ENCODE measurements at regions not wholly inside any gene's neighbourhood (a gene's known extent, or its start where the extent isn't known, plus 50 kb on each side); places are given as distances from the start of the nearest gene placed in this dataset.

DNA sequence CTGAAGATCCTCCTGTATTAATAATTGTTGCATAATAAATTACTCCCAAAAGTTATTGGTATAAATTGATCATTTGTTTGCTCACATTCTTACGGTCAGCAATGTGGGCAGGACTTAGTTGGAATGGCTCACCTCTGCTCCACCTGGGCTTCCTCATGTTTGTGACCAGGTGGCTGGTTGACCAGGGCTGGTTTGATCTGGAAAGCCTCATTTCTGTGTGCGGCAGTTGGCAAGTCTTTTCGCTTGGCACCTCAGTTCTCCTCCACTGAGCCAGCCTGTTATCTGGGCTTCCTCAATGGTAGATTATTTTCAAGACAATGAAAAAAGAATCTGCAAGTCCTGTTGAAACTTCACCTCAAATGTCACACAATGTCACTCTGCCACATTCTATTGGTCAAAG, 301.1 kb downstream of the TBL1XR1 start:
- no peak overlapping the region for H3K27ac ChIP-seq (ENCODE audit: low read depth, low read length)
- no peaks in the 10 kb centered on the region for H3K27me3 ChIP-seq (ENCODE audit: control insufficient read depth in 1 of 2, insufficient read depth in 2 of 2, low read length in 2 of 2)
- H3K36me3 ChIP-seq (ENCODE audit: control insufficient read depth in 1 of 2, insufficient read depth in 2 of 2, low read length in 2 of 2), result no peaks in the 10 kb centered on the region
- no peaks in the 10 kb centered on the region for H3K9me3 ChIP-seq (ENCODE audit: control insufficient read depth in 1 of 2, low read length in 2 of 2)
- H3K4me3 ChIP-seq (ENCODE audit: low read depth in 1 of 2, low read length in 2 of 2), result no peak overlapping the region
- H3K9ac ChIP-seq (ENCODE audit: low read depth in 1 of 2, low read length in 2 of 2), result no peak overlapping the region
- H3K4me1 ChIP-seq (ENCODE audit: control insufficient read depth in 1 of 2, insufficient read depth in 2 of 2, low read length in 2 of 2), result no peaks in the 10 kb centered on the region

DNA sequence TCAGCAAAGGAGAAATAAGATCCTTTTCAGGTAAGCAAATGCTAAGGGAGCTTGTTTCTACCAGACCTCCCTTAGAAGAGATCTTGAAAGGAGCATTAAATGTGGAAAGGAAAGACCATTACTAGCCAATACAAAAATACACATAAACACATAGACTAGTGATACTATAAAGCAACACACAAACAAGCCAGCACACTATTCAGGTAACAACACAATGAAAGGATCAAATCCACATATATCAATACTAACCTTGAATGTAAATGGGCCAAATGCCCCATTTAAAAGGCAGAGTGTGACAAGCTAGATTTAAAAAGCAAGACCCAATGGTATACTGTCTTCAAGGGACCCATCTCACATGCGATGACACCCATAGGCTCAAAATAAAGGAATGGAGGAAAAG, 317.6 kb downstream of the TBL1XR1 start:
- H3K36me3 ChIP-seq (ENCODE audit: control insufficient read depth in 1 of 2, insufficient read depth in 2 of 2, low read length in 2 of 2), result no peaks in the 10 kb centered on the region
- no peak overlapping the region for H3K27ac ChIP-seq (ENCODE audit: low read depth, low read length)
- H3K9ac ChIP-seq (ENCODE audit: low read depth in 1 of 2, low read length in 2 of 2), result no peak overlapping the region
- no peaks in the 10 kb centered on the region for H3K27me3 ChIP-seq (ENCODE audit: control insufficient read depth in 1 of 2, insufficient read depth in 2 of 2, low read length in 2 of 2)
- no peaks in the 10 kb centered on the region for H3K9me3 ChIP-seq (ENCODE audit: control insufficient read depth in 1 of 2, low read length in 2 of 2)
- H3K4me1 ChIP-seq (ENCODE audit: control insufficient read depth in 1 of 2, insufficient read depth in 2 of 2, low read length in 2 of 2), result no peaks in the 10 kb centered on the region
- no peak overlapping the region for H3K4me3 ChIP-seq (ENCODE audit: low read depth in 1 of 2, low read length in 2 of 2)

DNA sequence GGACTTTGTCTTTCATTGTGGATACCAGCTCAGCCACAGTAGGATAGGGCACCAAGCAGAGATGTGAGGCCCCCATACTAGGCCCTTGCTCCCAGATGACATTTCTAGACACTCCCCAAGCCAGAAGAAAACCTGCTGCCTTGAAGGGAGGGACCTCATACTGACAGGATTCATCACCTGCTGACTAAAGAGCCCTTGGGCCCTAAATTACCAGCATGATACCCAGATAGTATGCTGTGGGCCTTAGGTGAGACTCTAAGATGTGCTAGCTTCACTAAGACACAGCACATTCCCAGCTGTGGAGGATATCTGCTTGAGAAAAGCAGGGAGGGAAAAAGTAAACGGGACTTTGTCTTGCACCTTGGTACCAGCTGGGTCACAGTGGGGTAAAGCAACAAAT, 324.0 kb downstream of the TBL1XR1 start:
- Histone ChIP-seq H3K9me3 (ENCODE audit: control insufficient read depth in 1 of 2, low read length in 2 of 2) (peaks cover 0 to 2% of the 10 kb centered on the region in 2 donors), H3K4me1 (ENCODE audit: control insufficient read depth in 1 of 2, insufficient read depth in 2 of 2, low read length in 2 of 2) (peaks cover 0 to 4% of the 10 kb centered on the region in 2 donors), H3K27ac (ENCODE audit: low read depth, low read length) (no peak overlapping the region), H3K9ac (ENCODE audit: low read depth in 1 of 2, low read length in 2 of 2) (no peak overlapping the region), H3K27me3 (ENCODE audit: control insufficient read depth in 1 of 2, insufficient read depth in 2 of 2, low read length in 2 of 2) (no peaks in the 10 kb centered on the region), H3K4me3 (ENCODE audit: low read depth in 1 of 2, low read length in 2 of 2) (no peak overlapping the region), H3K36me3 (ENCODE audit: control insufficient read depth in 1 of 2, insufficient read depth in 2 of 2, low read length in 2 of 2) (no peaks in the 10 kb centered on the region)

DNA sequence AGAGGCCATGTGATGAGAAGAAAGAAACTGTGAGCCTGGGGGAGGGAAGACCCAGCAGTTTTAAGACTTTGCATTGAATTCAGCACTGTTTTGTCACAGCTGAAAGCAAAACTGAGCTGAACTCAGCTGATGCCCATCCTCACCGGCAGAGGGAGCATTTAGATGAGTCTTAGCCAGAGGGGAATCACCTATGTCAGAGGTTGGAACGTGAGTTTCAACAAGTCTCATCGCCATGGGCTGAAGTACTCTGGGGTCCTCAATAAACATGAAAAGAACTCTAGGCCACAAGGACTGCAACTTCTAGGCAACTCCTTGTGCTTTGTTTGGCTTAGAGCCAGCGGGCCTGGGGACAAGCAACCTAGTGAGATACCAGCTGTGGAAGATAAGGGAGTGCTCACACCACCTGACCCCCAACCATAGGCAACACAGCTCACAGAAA, 324.5 kb downstream of the TBL1XR1 start:
- Histone ChIP-seq H3K9ac (ENCODE audit: low read depth in 1 of 2, low read length in 2 of 2) (no peak overlapping the region), H3K9me3 (ENCODE audit: control insufficient read depth in 1 of 2, low read length in 2 of 2) (peaks cover 0 to 2% of the 10 kb centered on the region in 2 donors), H3K4me3 (ENCODE audit: low read depth in 1 of 2, low read length in 2 of 2) (no peak overlapping the region), H3K36me3 (ENCODE audit: control insufficient read depth in 1 of 2, insufficient read depth in 2 of 2, low read length in 2 of 2) (no peaks in the 10 kb centered on the region), H3K27ac (ENCODE audit: low read depth, low read length) (no peak overlapping the region), H3K4me1 (ENCODE audit: control insufficient read depth in 1 of 2, insufficient read depth in 2 of 2, low read length in 2 of 2) (peaks cover 0 to 4% of the 10 kb centered on the region in 2 donors), H3K27me3 (ENCODE audit: control insufficient read depth in 1 of 2, insufficient read depth in 2 of 2, low read length in 2 of 2) (no peaks in the 10 kb centered on the region)

- H3K27me3 ChIP-seq (ENCODE audit: control insufficient read depth in 1 of 2, insufficient read depth in 2 of 2, low read length in 2 of 2), result no peaks in the 10 kb centered on the region
- no peak overlapping the region for H3K4me3 ChIP-seq (ENCODE audit: low read depth in 1 of 2, low read length in 2 of 2)
- H3K9me3 ChIP-seq (ENCODE audit: control insufficient read depth in 1 of 2, low read length in 2 of 2), result peaks cover 0 to 2% of the 10 kb centered on the region in 2 donors
- peaks cover 0 to 4% of the 10 kb centered on the region in 2 donors for H3K4me1 ChIP-seq (ENCODE audit: control insufficient read depth in 1 of 2, insufficient read depth in 2 of 2, low read length in 2 of 2)
- H3K27ac ChIP-seq (ENCODE audit: low read depth, low read length), result no peak overlapping the region
- no peak overlapping the region for H3K9ac ChIP-seq (ENCODE audit: low read depth in 1 of 2, low read length in 2 of 2)
- no peaks in the 10 kb centered on the region for H3K36me3 ChIP-seq (ENCODE audit: control insufficient read depth in 1 of 2, insufficient read depth in 2 of 2, low read length in 2 of 2)
Measured at GRCh38 chr3:176870451-176870850, 326.8 kb downstream of the TBL1XR1 start.

DNA sequence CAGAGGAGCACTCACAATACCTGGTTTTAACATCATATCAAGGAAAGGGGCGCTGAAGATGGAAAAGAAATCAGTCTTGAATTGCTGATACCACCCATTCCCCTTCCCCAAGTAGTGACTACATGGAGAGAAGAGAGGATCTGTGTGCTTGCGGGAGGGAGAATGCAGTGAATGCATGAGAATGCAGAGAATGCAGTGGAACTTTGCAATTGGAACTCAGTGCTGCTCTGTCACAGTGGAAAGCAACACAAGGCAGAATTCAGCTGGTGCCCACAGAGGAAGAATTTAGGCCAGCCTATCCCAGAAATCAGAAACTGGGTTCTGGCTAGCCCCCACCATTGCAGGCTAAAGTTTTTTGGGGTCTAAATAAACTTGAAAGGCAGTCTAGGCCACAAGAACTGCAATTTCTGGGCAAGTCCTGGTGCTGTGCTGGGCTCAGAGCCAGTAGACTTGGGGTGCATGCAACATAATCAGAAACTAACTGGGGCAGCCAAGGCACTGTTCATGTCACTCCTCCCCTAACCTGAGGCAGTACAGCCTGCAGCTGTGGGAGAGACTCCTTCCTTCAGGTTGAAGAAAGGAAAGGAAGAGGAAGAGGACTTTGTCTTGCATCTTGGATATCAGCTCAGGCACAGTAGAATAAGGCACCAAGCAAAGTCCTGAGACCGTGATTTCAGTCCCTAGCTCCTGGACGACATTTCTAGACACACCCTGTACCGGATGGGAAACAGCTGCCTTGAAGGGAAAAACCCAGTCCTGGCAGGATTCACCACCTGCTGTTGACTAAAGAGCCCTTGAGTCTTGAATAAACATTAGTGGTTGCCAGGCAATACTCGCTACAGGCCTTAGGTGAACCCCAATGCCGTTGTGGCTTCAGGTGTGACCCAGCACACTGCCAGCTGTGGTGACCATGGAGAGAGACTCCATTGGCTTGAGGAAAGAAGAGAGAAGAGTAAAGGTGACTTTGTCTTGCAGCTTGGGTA, 329.3 kb downstream of the TBL1XR1 start:
- Histone ChIP-seq H3K4me3 (ENCODE audit: low read depth in 1 of 2, low read length in 2 of 2) (no peak overlapping the region), H3K9ac (ENCODE audit: low read depth in 1 of 2, low read length in 2 of 2) (no peak overlapping the region), H3K27ac (ENCODE audit: low read depth, low read length) (no peak overlapping the region), H3K4me1 (ENCODE audit: control insufficient read depth in 1 of 2, insufficient read depth in 2 of 2, low read length in 2 of 2) (peaks cover 0 to 4% of the 10 kb centered on the region in 2 donors), H3K36me3 (ENCODE audit: control insufficient read depth in 1 of 2, insufficient read depth in 2 of 2, low read length in 2 of 2) (no peaks in the 10 kb centered on the region), H3K9me3 (ENCODE audit: control insufficient read depth in 1 of 2, low read length in 2 of 2) (peaks cover 0 to 2% of the 10 kb centered on the region in 2 donors), H3K27me3 (ENCODE audit: control insufficient read depth in 1 of 2, insufficient read depth in 2 of 2, low read length in 2 of 2) (no peaks in the 10 kb centered on the region)

- no peaks in the 10 kb centered on the region for H3K36me3 ChIP-seq (ENCODE audit: control insufficient read depth in 1 of 2, insufficient read depth in 2 of 2, low read length in 2 of 2)
- H3K9me3 ChIP-seq (ENCODE audit: control insufficient read depth in 1 of 2, low read length in 2 of 2), result no peaks in the 10 kb centered on the region
- no peak overlapping the region for H3K9ac ChIP-seq (ENCODE audit: low read depth in 1 of 2, low read length in 2 of 2)
- no peaks in the 10 kb centered on the region for H3K27me3 ChIP-seq (ENCODE audit: control insufficient read depth in 1 of 2, insufficient read depth in 2 of 2, low read length in 2 of 2)
- no peak overlapping the region for H3K27ac ChIP-seq (ENCODE audit: low read depth, low read length)
- no peak overlapping the region for H3K4me3 ChIP-seq (ENCODE audit: low read depth in 1 of 2, low read length in 2 of 2)
- no peaks in the 10 kb centered on the region for H3K4me1 ChIP-seq (ENCODE audit: control insufficient read depth in 1 of 2, insufficient read depth in 2 of 2, low read length in 2 of 2)
Measured at GRCh38 chr3:176861137-176861536, 336.1 kb downstream of the TBL1XR1 start.

DNA sequence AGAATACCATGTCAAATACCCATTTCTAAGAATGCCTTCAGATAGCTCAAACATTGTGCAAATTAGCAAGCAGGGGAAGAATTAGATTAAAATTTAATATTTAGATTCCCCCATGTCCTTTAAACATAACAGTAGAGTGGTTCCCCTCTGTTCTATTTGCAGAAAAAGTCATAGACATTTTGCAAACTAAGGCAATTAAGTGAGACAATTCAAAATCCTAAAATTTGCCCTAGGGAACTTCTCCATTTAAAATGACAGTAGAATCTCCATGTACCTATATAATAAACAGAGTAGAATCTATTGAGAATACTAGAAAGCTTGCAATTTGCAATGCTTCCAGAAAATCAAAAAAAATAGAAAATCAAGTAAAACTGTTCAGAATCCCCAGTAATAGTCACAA, 340.6 kb downstream of the TBL1XR1 start:
- H3K27me3 ChIP-seq (ENCODE audit: control insufficient read depth in 1 of 2, insufficient read depth in 2 of 2, low read length in 2 of 2), result no peaks in the 10 kb centered on the region
- no peak overlapping the region for H3K4me3 ChIP-seq (ENCODE audit: low read depth in 1 of 2, low read length in 2 of 2)
- no peaks in the 10 kb centered on the region for H3K36me3 ChIP-seq (ENCODE audit: control insufficient read depth in 1 of 2, insufficient read depth in 2 of 2, low read length in 2 of 2)
- no peak overlapping the region for H3K9ac ChIP-seq (ENCODE audit: low read depth in 1 of 2, low read length in 2 of 2)
- H3K27ac ChIP-seq (ENCODE audit: low read depth, low read length), result no peak overlapping the region
- H3K4me1 ChIP-seq (ENCODE audit: control insufficient read depth in 1 of 2, insufficient read depth in 2 of 2, low read length in 2 of 2), result no peaks in the 10 kb centered on the region
- no peaks in the 10 kb centered on the region for H3K9me3 ChIP-seq (ENCODE audit: control insufficient read depth in 1 of 2, low read length in 2 of 2)

- H3K27me3 ChIP-seq (ENCODE audit: control insufficient read depth in 1 of 2, insufficient read depth in 2 of 2, low read length in 2 of 2), result no peaks in the 10 kb centered on the region
- no peak overlapping the region for H3K27ac ChIP-seq (ENCODE audit: low read depth, low read length)
- no peak overlapping the region for H3K9ac ChIP-seq (ENCODE audit: low read depth in 1 of 2, low read length in 2 of 2)
- no peak overlapping the region for H3K4me3 ChIP-seq (ENCODE audit: low read depth in 1 of 2, low read length in 2 of 2)
- no peaks in the 10 kb centered on the region for H3K4me1 ChIP-seq (ENCODE audit: control insufficient read depth in 1 of 2, insufficient read depth in 2 of 2, low read length in 2 of 2)
- H3K36me3 ChIP-seq (ENCODE audit: control insufficient read depth in 1 of 2, insufficient read depth in 2 of 2, low read length in 2 of 2), result no peaks in the 10 kb centered on the region
- H3K9me3 ChIP-seq (ENCODE audit: control insufficient read depth in 1 of 2, low read length in 2 of 2), result no peaks in the 10 kb centered on the region
Measured at GRCh38 chr3:176855901-176856486, 341.3 kb downstream of the TBL1XR1 start.

- Histone ChIP-seq H3K9me3 (ENCODE audit: control insufficient read depth in 1 of 2, low read length in 2 of 2) (no peaks in the 10 kb centered on the region), H3K4me3 (ENCODE audit: low read depth in 1 of 2, low read length in 2 of 2) (no peak overlapping the region), H3K9ac (ENCODE audit: low read depth in 1 of 2, low read length in 2 of 2) (no peak overlapping the region), H3K27me3 (ENCODE audit: control insufficient read depth in 1 of 2, insufficient read depth in 2 of 2, low read length in 2 of 2) (no peaks in the 10 kb centered on the region), H3K27ac (ENCODE audit: low read depth, low read length) (no peak overlapping the region), H3K36me3 (ENCODE audit: control insufficient read depth in 1 of 2, insufficient read depth in 2 of 2, low read length in 2 of 2) (no peaks in the 10 kb centered on the region), H3K4me1 (ENCODE audit: control insufficient read depth in 1 of 2, insufficient read depth in 2 of 2, low read length in 2 of 2) (no peaks in the 10 kb centered on the region)
Measured at GRCh38 chr3:176855213-176855612, 342.1 kb downstream of the TBL1XR1 start.

All from duodenal mucosa (tissue), 2 donors.